GM23338 (cell line): ENCODE measurements at regions not wholly inside any gene's neighbourhood (a gene's known extent, or its start where the extent isn't known, plus 50 kb on each side); places are given as distances from the start of the nearest gene placed in this dataset.

Experiments used
- ATAC-seq: fragments of 200-7000 bp; cut with Tn5 transposase; 3 replicates; pipeline ENCODE4 v1.9.1; 2020
- DNase-seq: peaks from one replicate; pipeline ENCODE4 v3.0.0-alpha.2; 2015; ENCODE audit warnings: low spot score
- H2AFZ ChIP-seq: fragments of 200-600 bp; sonication (generic); 2 replicates; pipeline ENCODE4 v1.8.0; 2016; ENCODE audit warnings: antibody characterized with exemption, mild to moderate bottlenecking, moderate library complexity
- H3F3A ChIP-seq: fragments of 200-600 bp; sonication (generic); replicated peaks from 2 replicates; pipeline ENCODE4 v1.8.0; 2017; ENCODE audit warnings: antibody characterized with exemption, mixed run types, low read depth
- H3K27ac ChIP-seq: fragments of 200-600 bp; sonication (generic); 2 replicates; pipeline ENCODE4 v1.6.1; 2016; ENCODE audit warnings: low read depth
- H3K27me3 ChIP-seq: fragments of 200-600 bp; sonication (generic); 2 replicates; pipeline ENCODE4 v1.8.0; 2016; ENCODE audit warnings: mild to moderate bottlenecking, mixed run types, moderate library complexity; ENCODE audit not compliant: insufficient read depth
- H3K36me3 ChIP-seq: fragments of 200-600 bp; sonication (generic); 2 replicates; pipeline ENCODE4 v1.8.0; 2016; ENCODE audit warnings: mild to moderate bottlenecking; ENCODE audit not compliant: insufficient read depth
- H3K4me1 ChIP-seq: fragments of 200-600 bp; sonication (generic); 2 replicates; pipeline ENCODE4 v1.8.0; 2016; ENCODE audit warnings: mild to moderate bottlenecking, moderate library complexity; ENCODE audit not compliant: insufficient read depth
- H3K4me2 ChIP-seq: fragments of 200-600 bp; sonication (generic); 2 replicates; pipeline ENCODE4 v1.7.1; 2017; ENCODE audit warnings: mixed run types
- H3K4me3 ChIP-seq: fragments of 200-600 bp; sonication (generic); 2 replicates; pipeline ENCODE4 v1.6.1; 2016; ENCODE audit warnings: mixed run types
- H3K79me2 ChIP-seq: fragments of 200-600 bp; sonication (generic); replicated peaks from 2 replicates; pipeline ENCODE4 v1.8.0; 2017; ENCODE audit warnings: mild to moderate bottlenecking; ENCODE audit not compliant: insufficient read depth
- H3K9me2 ChIP-seq: fragments of 200-600 bp; sonication (generic); 2 replicates; pipeline ENCODE4 v1.8.0; 2017; ENCODE audit not compliant: insufficient read depth
- H4K20me1 ChIP-seq: fragments of 200-600 bp; sonication (generic); replicated peaks from 2 replicates; pipeline ENCODE4 v1.8.0; 2017; ENCODE audit warnings: mild to moderate bottlenecking; ENCODE audit not compliant: insufficient read depth
- H3K27ac Mint-ChIP-seq: 2 replicates; pipeline ENCODE4 v1.8.0; 2020; ENCODE audit warnings: inconsistent platforms, mild to moderate bottlenecking, moderate library complexity, mixed read lengths
- H3K27me3 Mint-ChIP-seq: 3 replicates; pipeline ENCODE4 v1.8.0; 2022; ENCODE audit warnings: low read depth, mild to moderate bottlenecking, moderate library complexity, mixed read lengths, inconsistent platforms; ENCODE audit not compliant: insufficient read depth, poor library complexity
- H3K36me3 Mint-ChIP-seq: 3 replicates; pipeline ENCODE4 v1.8.0; 2021; ENCODE audit warnings: low read depth, mild to moderate bottlenecking, inconsistent platforms, moderate library complexity, mixed read lengths
- H3K4me1 Mint-ChIP-seq: 3 replicates; pipeline ENCODE4 v1.8.0; 2020; ENCODE audit warnings: mild to moderate bottlenecking, inconsistent platforms, mixed read lengths
- H3K4me3 Mint-ChIP-seq: 3 replicates; pipeline ENCODE4 v1.8.0; 2021; ENCODE audit warnings: moderate library complexity, mild to moderate bottlenecking, inconsistent platforms, mixed read lengths
- H3K9me3 Mint-ChIP-seq: 3 replicates; pipeline ENCODE4 v1.8.0; 2020; ENCODE audit warnings: moderate library complexity, mild to moderate bottlenecking, inconsistent platforms, mixed read lengths
- CREB1 ChIP-seq: fragments of 250-450 bp; sonication (Bioruptor Pico); IDR thresholded peaks from 2 replicates; pipeline ENCODE4 v1.5.0; 2020; ENCODE audit warnings: low read depth, mild to moderate bottlenecking, moderate library complexity
- EZH2 ChIP-seq: fragments of 200-600 bp; sonication (generic); IDR thresholded peaks from one replicate; pipeline ENCODE4 v1.8.0; 2017; ENCODE audit warnings: antibody characterized with exemption, mild to moderate bottlenecking, low read depth; ENCODE audit not compliant: unreplicated experiment
- EZH2phosphoT487 ChIP-seq: fragments of 200-600 bp; sonication (generic); IDR thresholded peaks from one replicate; pipeline ENCODE4 v1.8.1; 2018; ENCODE audit warnings: antibody characterized with exemption; ENCODE audit not compliant: unreplicated experiment
- JUNB ChIP-seq: IDR thresholded peaks from one replicate; pipeline ENCODE4 v1.6.1; 2016; ENCODE audit warnings: antibody characterized with exemption; ENCODE audit not compliant: unreplicated experiment
- NANOG ChIP-seq: IDR thresholded peaks from 2 replicates; pipeline ENCODE4 v1.6.1; 2016; ENCODE audit warnings: antibody characterized with exemption, borderline replicate concordance
- POLR2AphosphoS5 ChIP-seq: IDR thresholded peaks from 2 replicates; pipeline ENCODE4 v1.6.1; 2016; ENCODE audit warnings: antibody characterized with exemption, low read depth
- STAT1 ChIP-seq: IDR thresholded peaks from one replicate; pipeline ENCODE4 v1.6.1; 2016; ENCODE audit warnings: antibody characterized with exemption; ENCODE audit not compliant: unreplicated experiment
- ZNF114 ChIP-seq: fragments of 250-450 bp; sonication (Bioruptor Pico); IDR thresholded peaks from 2 replicates; pipeline ENCODE4 v1.5.0; 2020; ENCODE audit warnings: mild to moderate bottlenecking, moderate library complexity
- ZNF331 ChIP-seq: fragments of 250-450 bp; sonication (Bioruptor Pico); IDR thresholded peaks from 2 replicates; pipeline ENCODE4 v1.5.0; 2020; ENCODE audit warnings: low read depth, mild to moderate bottlenecking, moderate library complexity
- TF ChIP-seq, protein P1 (sequence below): fragments of 250-450 bp; sonication (Bioruptor Pico); IDR thresholded peaks from 2 replicates; pipeline ENCODE4 v1.5.0; 2020; ENCODE audit warnings: mild to moderate bottlenecking, moderate library complexity
- TF ChIP-seq, protein P2 (sequence below): IDR thresholded peaks from one replicate; pipeline ENCODE4 v1.6.1; 2018; ENCODE audit warnings: antibody characterized with exemption; ENCODE audit not compliant: unreplicated experiment
- TF ChIP-seq, protein P3 (sequence below): IDR thresholded peaks from 2 replicates; pipeline ENCODE4 v1.6.1; 2016; ENCODE audit warnings: antibody characterized with exemption
- TF ChIP-seq, protein P4 (sequence below), 2 experiments: fragments of 200-600 bp in 1 of 2; sonication (generic) in 1 of 2; conservative IDR thresholded peaks; 2 replicates each; pipeline versions ENCODE4 v1.5.1 to v1.6.1; 2016 to 2017; ENCODE audit warnings: antibody characterized with exemption in 2 of 2, low read depth in 2 of 2, mild to moderate bottlenecking in 2 of 2, moderate library complexity in 1 of 2

DNA sequence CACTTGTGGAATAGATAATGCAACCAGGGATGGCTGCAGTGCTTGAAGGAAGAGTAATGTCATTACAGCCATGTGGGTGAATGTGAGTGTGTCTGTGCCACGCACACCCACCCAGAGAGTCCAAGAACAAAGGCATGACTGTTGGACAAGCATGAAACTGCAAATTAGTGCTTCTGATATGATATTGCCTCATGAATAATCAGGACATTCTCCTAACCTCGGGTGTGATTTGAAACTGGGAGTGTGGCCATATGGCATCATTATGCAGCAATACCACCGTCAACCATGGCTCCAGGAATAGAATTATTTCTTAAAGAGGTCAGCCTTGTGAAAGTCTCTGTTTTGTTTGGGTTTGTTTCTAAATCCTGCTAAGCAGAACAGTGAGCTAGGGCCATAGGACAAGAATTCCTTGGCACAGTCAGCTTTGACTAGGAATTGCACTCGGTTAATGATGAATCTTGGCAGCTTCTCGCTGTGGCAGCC lies 678.0 kb upstream of the RAB6C start:
- H3F3A ChIP-seq = no peaks in the 10 kb centered on the region
- no peak overlapping the region for H3K4me3 ChIP-seq
- H2AFZ ChIP-seq = no peak overlapping the region
- Mint-ChIP-seq H3K27me3 (peaks cover 2% of the 10 kb centered on the region), H3K36me3 (no peaks in the 10 kb centered on the region), H3K4me3 (no peak overlapping the region), H3K27ac (no peak overlapping the region), H3K9me3 (no peaks in the 10 kb centered on the region), H3K4me1 (no peaks in the 10 kb centered on the region; the same call in 2 of the 3 replicates)
- H3K27ac ChIP-seq = no peak overlapping the region
- no peaks in the 10 kb centered on the region for H3K36me3 ChIP-seq
- no peaks in the 10 kb centered on the region for H3K9me2 ChIP-seq
- H3K4me2 ChIP-seq = no peak overlapping the region
- H3K27me3 ChIP-seq = no peaks in the 10 kb centered on the region
- no peak for ATAC-seq
- H3K4me1 ChIP-seq = no peaks in the 10 kb centered on the region
- no peak for DNase-seq
- no peaks in the 10 kb centered on the region for H4K20me1 ChIP-seq
- H3K79me2 ChIP-seq = no peaks in the 10 kb centered on the region
- TF ChIP-seq ZNF331 (CRISPR knock-in tag) = no peak
- TF ChIP-seq, protein P1, sequence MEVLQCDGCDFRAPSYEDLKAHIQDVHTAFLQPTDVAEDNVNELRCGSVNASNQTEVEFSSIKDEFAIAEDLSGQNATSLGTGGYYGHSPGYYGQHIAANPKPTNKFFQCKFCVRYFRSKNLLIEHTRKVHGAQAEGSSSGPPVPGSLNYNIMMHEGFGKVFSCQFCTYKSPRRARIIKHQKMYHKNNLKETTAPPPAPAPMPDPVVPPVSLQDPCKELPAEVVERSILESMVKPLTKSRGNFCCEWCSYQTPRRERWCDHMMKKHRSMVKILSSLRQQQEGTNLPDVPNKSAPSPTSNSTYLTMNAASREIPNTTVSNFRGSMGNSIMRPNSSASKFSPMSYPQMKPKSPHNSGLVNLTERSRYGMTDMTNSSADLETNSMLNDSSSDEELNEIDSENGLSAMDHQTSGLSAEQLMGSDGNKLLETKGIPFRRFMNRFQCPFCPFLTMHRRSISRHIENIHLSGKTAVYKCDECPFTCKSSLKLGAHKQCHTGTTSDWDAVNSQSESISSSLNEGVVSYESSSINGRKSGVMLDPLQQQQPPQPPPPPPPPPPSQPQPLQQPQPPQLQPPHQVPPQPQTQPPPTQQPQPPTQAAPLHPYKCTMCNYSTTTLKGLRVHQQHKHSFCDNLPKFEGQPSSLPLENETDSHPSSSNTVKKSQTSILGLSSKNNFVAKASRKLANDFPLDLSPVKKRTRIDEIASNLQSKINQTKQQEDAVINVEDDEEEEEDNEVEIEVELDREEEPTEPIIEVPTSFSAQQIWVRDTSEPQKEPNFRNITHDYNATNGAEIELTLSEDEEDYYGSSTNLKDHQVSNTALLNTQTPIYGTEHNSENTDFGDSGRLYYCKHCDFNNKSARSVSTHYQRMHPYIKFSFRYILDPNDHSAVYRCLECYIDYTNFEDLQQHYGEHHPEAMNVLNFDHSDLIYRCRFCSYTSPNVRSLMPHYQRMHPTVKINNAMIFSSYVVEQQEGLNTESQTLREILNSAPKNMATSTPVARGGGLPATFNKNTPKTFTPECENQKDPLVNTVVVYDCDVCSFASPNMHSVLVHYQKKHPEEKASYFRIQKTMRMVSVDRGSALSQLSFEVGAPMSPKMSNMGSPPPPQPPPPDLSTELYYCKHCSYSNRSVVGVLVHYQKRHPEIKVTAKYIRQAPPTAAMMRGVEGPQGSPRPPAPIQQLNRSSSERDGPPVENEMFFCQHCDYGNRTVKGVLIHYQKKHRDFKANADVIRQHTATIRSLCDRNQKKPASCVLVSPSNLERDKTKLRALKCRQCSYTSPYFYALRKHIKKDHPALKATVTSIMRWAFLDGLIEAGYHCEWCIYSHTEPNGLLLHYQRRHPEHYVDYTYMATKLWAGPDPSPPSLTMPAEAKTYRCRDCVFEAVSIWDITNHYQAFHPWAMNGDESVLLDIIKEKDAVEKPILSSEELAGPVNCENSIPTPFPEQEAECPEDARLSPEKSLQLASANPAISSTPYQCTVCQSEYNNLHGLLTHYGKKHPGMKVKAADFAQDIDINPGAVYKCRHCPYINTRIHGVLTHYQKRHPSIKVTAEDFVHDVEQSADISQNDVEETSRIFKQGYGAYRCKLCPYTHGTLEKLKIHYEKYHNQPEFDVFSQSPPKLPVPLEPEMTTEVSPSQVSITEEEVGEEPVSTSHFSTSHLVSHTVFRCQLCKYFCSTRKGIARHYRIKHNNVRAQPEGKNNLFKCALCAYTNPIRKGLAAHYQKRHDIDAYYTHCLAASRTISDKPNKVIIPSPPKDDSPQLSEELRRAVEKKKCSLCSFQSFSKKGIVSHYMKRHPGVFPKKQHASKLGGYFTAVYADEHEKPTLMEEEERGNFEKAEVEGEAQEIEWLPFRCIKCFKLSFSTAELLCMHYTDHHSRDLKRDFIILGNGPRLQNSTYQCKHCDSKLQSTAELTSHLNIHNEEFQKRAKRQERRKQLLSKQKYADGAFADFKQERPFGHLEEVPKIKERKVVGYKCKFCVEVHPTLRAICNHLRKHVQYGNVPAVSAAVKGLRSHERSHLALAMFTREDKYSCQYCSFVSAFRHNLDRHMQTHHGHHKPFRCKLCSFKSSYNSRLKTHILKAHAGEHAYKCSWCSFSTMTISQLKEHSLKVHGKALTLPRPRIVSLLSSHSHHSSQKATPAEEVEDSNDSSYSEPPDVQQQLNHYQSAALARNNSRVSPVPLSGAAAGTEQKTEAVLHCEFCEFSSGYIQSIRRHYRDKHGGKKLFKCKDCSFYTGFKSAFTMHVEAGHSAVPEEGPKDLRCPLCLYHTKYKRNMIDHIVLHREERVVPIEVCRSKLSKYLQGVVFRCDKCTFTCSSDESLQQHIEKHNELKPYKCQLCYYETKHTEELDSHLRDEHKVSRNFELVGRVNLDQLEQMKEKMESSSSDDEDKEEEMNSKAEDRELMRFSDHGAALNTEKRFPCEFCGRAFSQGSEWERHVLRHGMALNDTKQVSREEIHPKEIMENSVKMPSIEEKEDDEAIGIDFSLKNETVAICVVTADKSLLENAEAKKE (CRISPR knock-in tag) = no peak
- TF ChIP-seq POLR2AphosphoS5 = no peak
- TF ChIP-seq, protein P2, sequence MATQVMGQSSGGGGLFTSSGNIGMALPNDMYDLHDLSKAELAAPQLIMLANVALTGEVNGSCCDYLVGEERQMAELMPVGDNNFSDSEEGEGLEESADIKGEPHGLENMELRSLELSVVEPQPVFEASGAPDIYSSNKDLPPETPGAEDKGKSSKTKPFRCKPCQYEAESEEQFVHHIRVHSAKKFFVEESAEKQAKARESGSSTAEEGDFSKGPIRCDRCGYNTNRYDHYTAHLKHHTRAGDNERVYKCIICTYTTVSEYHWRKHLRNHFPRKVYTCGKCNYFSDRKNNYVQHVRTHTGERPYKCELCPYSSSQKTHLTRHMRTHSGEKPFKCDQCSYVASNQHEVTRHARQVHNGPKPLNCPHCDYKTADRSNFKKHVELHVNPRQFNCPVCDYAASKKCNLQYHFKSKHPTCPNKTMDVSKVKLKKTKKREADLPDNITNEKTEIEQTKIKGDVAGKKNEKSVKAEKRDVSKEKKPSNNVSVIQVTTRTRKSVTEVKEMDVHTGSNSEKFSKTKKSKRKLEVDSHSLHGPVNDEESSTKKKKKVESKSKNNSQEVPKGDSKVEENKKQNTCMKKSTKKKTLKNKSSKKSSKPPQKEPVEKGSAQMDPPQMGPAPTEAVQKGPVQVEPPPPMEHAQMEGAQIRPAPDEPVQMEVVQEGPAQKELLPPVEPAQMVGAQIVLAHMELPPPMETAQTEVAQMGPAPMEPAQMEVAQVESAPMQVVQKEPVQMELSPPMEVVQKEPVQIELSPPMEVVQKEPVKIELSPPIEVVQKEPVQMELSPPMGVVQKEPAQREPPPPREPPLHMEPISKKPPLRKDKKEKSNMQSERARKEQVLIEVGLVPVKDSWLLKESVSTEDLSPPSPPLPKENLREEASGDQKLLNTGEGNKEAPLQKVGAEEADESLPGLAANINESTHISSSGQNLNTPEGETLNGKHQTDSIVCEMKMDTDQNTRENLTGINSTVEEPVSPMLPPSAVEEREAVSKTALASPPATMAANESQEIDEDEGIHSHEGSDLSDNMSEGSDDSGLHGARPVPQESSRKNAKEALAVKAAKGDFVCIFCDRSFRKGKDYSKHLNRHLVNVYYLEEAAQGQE = no peak
- no peak for TF ChIP-seq ZNF114 (CRISPR knock-in tag)
- TF ChIP-seq, protein P3, sequence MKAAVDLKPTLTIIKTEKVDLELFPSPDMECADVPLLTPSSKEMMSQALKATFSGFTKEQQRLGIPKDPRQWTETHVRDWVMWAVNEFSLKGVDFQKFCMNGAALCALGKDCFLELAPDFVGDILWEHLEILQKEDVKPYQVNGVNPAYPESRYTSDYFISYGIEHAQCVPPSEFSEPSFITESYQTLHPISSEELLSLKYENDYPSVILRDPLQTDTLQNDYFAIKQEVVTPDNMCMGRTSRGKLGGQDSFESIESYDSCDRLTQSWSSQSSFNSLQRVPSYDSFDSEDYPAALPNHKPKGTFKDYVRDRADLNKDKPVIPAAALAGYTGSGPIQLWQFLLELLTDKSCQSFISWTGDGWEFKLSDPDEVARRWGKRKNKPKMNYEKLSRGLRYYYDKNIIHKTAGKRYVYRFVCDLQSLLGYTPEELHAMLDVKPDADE = no peak
- TF ChIP-seq EZH2phosphoT487 = no peak
- TF ChIP-seq STAT1 = no peak
- no peak for TF ChIP-seq NANOG
- TF ChIP-seq CREB1 (CRISPR knock-in tag) = no peak
- no peak for TF ChIP-seq EZH2
- TF ChIP-seq, protein P4, sequence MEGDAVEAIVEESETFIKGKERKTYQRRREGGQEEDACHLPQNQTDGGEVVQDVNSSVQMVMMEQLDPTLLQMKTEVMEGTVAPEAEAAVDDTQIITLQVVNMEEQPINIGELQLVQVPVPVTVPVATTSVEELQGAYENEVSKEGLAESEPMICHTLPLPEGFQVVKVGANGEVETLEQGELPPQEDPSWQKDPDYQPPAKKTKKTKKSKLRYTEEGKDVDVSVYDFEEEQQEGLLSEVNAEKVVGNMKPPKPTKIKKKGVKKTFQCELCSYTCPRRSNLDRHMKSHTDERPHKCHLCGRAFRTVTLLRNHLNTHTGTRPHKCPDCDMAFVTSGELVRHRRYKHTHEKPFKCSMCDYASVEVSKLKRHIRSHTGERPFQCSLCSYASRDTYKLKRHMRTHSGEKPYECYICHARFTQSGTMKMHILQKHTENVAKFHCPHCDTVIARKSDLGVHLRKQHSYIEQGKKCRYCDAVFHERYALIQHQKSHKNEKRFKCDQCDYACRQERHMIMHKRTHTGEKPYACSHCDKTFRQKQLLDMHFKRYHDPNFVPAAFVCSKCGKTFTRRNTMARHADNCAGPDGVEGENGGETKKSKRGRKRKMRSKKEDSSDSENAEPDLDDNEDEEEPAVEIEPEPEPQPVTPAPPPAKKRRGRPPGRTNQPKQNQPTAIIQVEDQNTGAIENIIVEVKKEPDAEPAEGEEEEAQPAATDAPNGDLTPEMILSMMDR (conservative IDR thresholded peaks at IDR 0.05; ENCODE audit: low read depth in 2 of 2) = no peak
- TF ChIP-seq JUNB = no peak
